B cell (primary cell): ENCODE measurements at regions not wholly inside any gene's neighbourhood (a gene's known extent, or its start where the extent isn't known, plus 50 kb on each side); places are given as distances from the start of the nearest gene placed in this dataset.

Source experiments
- ATAC-seq: fragments of 200-7000 bp; cut with Tn5 transposase; one replicate; pipeline ENCODE4 v1.10.0; 2021; ENCODE audit warnings: low read depth, mild to moderate bottlenecking, moderate number of reproducible peaks, moderate library complexity
- CTCF ChIA-PET: fragments of 350-600 bp; sonication (Branson Sonifier 250); formaldehyde crosslinking; loops from one replicate; lab custom pipeline; 2021; ENCODE audit warnings: antibody characterized with exemption, inconsistent platforms; lab: Charles Lee
- POLR2A ChIA-PET: fragments of 350-600 bp; sonication (Branson Sonifier 250); formaldehyde crosslinking; loops from one replicate; lab custom pipeline; 2021; ENCODE audit warnings: antibody characterized with exemption; lab: Charles Lee
- DNase-seq: peaks from one replicate; pipeline ENCODE4 v3.0.0; 2013
- H2AFZ ChIP-seq: 2 replicates; pipeline ENCODE4 v1.6.1; 2012; ENCODE audit warnings: mild to moderate bottlenecking, low read depth, low read length; ENCODE audit not compliant: insufficient read depth, poor library complexity, severe bottlenecking
- H3K27ac ChIP-seq, 2 donors: 1 replicate in 1 of 2; 2 replicates in 1 of 2; pipeline ENCODE4 v1.5.1; 2012 to 2013; ENCODE audit warnings: low read length in 2 of 2, mild to moderate bottlenecking in 2 of 2, moderate library complexity in 1 of 2
- H3K27me3 ChIP-seq, 4 experiments: fragments of 200-600 bp in 1 of 4; sonication (generic) in 1 of 4; replicated peaks in 1 of 4; 1 replicate in 2 of 4; 2 replicates in 2 of 4; pipeline versions ENCODE4 v1.6.1 to v1.7.0; 2013 to 2016; ENCODE audit warnings: low read length in 3 of 4, mild to moderate bottlenecking in 2 of 4, mixed read lengths in 1 of 4, moderate library complexity in 1 of 4; ENCODE audit not compliant: insufficient read depth in 4 of 4, control insufficient read depth in 3 of 4; ENCODE audit errors: control extremely low read depth in 1 of 4
- H3K36me3 ChIP-seq, 2 experiments: replicated peaks in 1 of 2; 1 replicate in 1 of 2; 2 replicates in 1 of 2; pipeline versions ENCODE4 v1.6.1 to v1.7.1; 2013; ENCODE audit warnings: low read length in 1 of 2; ENCODE audit not compliant: insufficient read depth in 2 of 2, control insufficient read depth in 1 of 2; ENCODE audit errors: control extremely low read depth in 1 of 2, extremely low read depth in 1 of 2
- H3K4me1 ChIP-seq, 2 donors: fragments of 200-600 bp in 1 of 2; sonication (generic) in 1 of 2; 1 replicate in 1 of 2; 2 replicates in 1 of 2; pipeline versions ENCODE4 v1.5.1 to v1.6.1; 2013 to 2017; ENCODE audit warnings: low read length in 2 of 2; ENCODE audit not compliant: control insufficient read depth in 2 of 2, insufficient read depth in 2 of 2
- H3K4me2 ChIP-seq: replicated peaks from 2 replicates; pipeline ENCODE3; 2012; ENCODE audit warnings: mild to moderate bottlenecking, low read depth, low read length; ENCODE audit not compliant: poor library complexity, severe bottlenecking
- H3K4me3 ChIP-seq, 5 experiments: fragments of 200-600 bp in 1 of 5; sonication (generic) in 1 of 5; 1 replicate in 3 of 5; 2 replicates in 2 of 5; pipeline versions ENCODE4 v1.5.1 to v1.7.0; 2011 to 2016; ENCODE audit warnings: low read length in 4 of 5, mild to moderate bottlenecking in 4 of 5, low read depth in 2 of 5, control low read depth in 1 of 5, moderate library complexity in 1 of 5; ENCODE audit not compliant: insufficient read depth in 1 of 5; ENCODE audit errors: control extremely low read depth in 1 of 5, extremely low read depth in 1 of 5
- H3K79me2 ChIP-seq: fragments of 200-600 bp; sonication (generic); one replicate; pipeline ENCODE4 v1.6.0; 2016; ENCODE audit warnings: low read length; ENCODE audit not compliant: control insufficient read depth, insufficient read depth
- H3K9ac ChIP-seq: fragments of 200-600 bp; sonication (generic); 2 replicates; pipeline ENCODE4 v1.6.1; 2017; ENCODE audit warnings: mild to moderate bottlenecking, low read length, moderate library complexity
- H3K9me3 ChIP-seq, 3 donors: one replicate each; pipeline versions ENCODE4 v1.6.1 to v1.7.1; 2013; ENCODE audit warnings: low read length in 2 of 3; ENCODE audit not compliant: control insufficient read depth in 2 of 3, insufficient read depth in 1 of 3; ENCODE audit errors: control extremely low read depth in 1 of 3
- H4K20me1 ChIP-seq: 2 replicates; pipeline ENCODE4 v1.6.0; 2012; ENCODE audit warnings: mild to moderate bottlenecking, low read length; ENCODE audit not compliant: insufficient read depth, control insufficient read depth, poor library complexity, severe bottlenecking
- H3K27ac Mint-ChIP-seq: one replicate; pipeline ENCODE4 v1.8.0; 2021; ENCODE audit warnings: mixed read lengths
- H3K27me3 Mint-ChIP-seq: one replicate; pipeline ENCODE4 v1.8.0; 2021; ENCODE audit warnings: mixed read lengths
- H3K4me1 Mint-ChIP-seq: one replicate; pipeline ENCODE4 v1.8.0; 2021; ENCODE audit warnings: mixed read lengths
- H3K4me3 Mint-ChIP-seq: one replicate; pipeline ENCODE4 v1.8.0; 2021; ENCODE audit warnings: mixed read lengths
- H3K9me3 Mint-ChIP-seq: one replicate; pipeline ENCODE4 v1.8.0; 2022; ENCODE audit warnings: mixed read lengths; ENCODE audit not compliant: insufficient read depth
- CTCF ChIP-seq: fragments of 200-600 bp; IDR thresholded peaks from one replicate; pipeline ENCODE4 v1.8.0; 2022; ENCODE audit warnings: antibody characterized with exemption, mild to moderate bottlenecking
- EZH2 ChIP-seq: IDR thresholded peaks from 2 replicates; pipeline ENCODE4 v1.6.1; 2012; ENCODE audit warnings: borderline replicate concordance, low read depth, mild to moderate bottlenecking, moderate library complexity, low read length; ENCODE audit not compliant: insufficient read depth, poor library complexity, severe bottlenecking
- WGBS: methylation state at CpG from one replicate; pipeline ENCODE4 v1.1.5; 2013; ENCODE audit warnings: missing lambda C conversion rate; ENCODE audit not compliant: insufficient coverage; 5-methylcytosine and 5-hydroxymethylcytosine counted together
- intact Hi-C: fragments of 100-400 bp; cut with micrococcal nuclease; formaldehyde crosslinking; loops from one replicate; pipeline ENCODE4 v1.10.0; 2022

- Mint-ChIP-seq H3K4me3 (no peak overlapping the region), H3K27ac (no peak overlapping the region), H3K9me3 (peaks cover 2% of the 10 kb centered on the region), H3K27me3 (no peaks in the 10 kb centered on the region), H3K4me1 (no peaks in the 10 kb centered on the region)
- Histone ChIP-seq H3K79me2 (no peaks in the 10 kb centered on the region), H3K4me1 (no peaks in the 10 kb centered on the region), H4K20me1 (no peaks in the 10 kb centered on the region), H3K36me3 (no peaks in the 10 kb centered on the region), H3K27me3 (no peaks in the 10 kb centered on the region), H3K4me3 (no peak overlapping the region), H2AFZ (no peak overlapping the region), H3K4me2 (no peak overlapping the region), H3K27ac (no peak overlapping the region), H3K9ac (no peak overlapping the region), H3K9me3 (peaks cover 0 to 5% (median 0%) of the 10 kb centered on the region in 3 donors)
- CTCF ChIA-PET = no interaction called here
- TF ChIP-seq CTCF = no peak
- no peak for TF ChIP-seq EZH2
- WGBS = 95% methylated on average over 6 of the region's 7 CpGs
- DNase-seq (no peak), ATAC-seq (no peak)
- intact Hi-C loops = no loop called here
- POLR2A ChIA-PET = no interaction called here
Observed at GRCh38 chr11:15910761-15911160, 445.6 kb downstream of the SOX6 start.

GRCh38 chr11:15911377-15912044 lies 444.8 kb downstream of the SOX6 start:
- Mint-ChIP-seq H3K4me1 (no peaks in the 10 kb centered on the region), H3K9me3 (peaks cover 2% of the 10 kb centered on the region), H3K27ac (no peak overlapping the region), H3K4me3 (no peak overlapping the region), H3K27me3 (no peaks in the 10 kb centered on the region)
- peaks cover 0 to 4% (median 0%) of the 10 kb centered on the region in 3 donors for H3K9me3 ChIP-seq
- no peaks in the 10 kb centered on the region for H3K27me3 ChIP-seq
- ChIA-PET CTCF (no interaction called here), POLR2A (no interaction called here)
- no peaks in the 10 kb centered on the region for H4K20me1 ChIP-seq
- no peak overlapping the region for H3K4me2 ChIP-seq
- no peak overlapping the region for H2AFZ ChIP-seq
- ATAC-seq (no peak), DNase-seq (no peak)
- no peak overlapping the region for H3K4me3 ChIP-seq
- no peaks in the 10 kb centered on the region for H3K36me3 ChIP-seq
- TF ChIP-seq EZH2 (no peak), CTCF (no peak)
- no peaks in the 10 kb centered on the region for H3K79me2 ChIP-seq
- no peak overlapping the region for H3K27ac ChIP-seq
- intact Hi-C loops = no loop called here
- no peak overlapping the region for H3K9ac ChIP-seq
- H3K4me1 ChIP-seq = no peaks in the 10 kb centered on the region
- 58% methylated on average over 5 of the region's 6 CpGs for WGBS
